ENCODE measurements at regions not wholly inside any gene's neighbourhood (a gene's known extent, or its start where the extent isn't known, plus 50 kb on each side); places are given as distances from the start of the nearest gene placed in this dataset.

DNA sequence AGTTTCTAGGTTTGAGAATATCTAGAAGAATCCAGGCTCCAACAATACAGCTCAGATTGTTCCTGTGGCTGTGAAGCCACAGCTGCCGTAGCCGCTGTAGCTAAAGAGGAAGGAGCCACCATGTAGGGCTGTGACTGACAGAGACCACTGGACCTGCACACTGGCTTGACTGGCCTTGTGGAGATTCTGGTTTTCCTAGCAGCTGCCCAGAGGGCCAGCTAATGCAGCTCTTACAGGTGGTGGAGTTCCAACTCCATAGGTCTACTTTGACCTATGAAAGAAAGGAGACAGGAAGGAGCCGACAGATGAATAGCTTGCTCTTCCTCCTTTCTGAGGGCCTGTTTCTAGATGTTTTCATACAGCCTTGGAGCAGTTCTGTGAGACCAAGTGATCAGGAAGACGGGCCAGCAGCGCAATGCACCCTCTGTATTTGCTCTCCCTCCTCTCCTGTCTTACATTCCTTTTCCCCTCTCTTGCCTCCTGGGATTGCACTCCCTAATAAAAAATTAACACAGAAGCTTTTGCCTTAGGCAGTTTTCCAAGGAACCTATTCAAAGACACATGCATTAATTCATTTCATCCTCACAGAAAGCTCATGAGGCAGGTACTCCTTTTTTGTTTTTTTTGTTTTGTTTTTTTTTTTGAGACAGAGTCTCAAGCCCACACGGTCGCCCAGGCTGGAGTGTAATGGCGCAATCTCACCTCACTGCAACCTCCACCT, 51.8 kb upstream of the MYB start:
- TF ChIP-seq CTCF (IDR thresholded peaks at IDR 0.05; ENCODE audit: borderline replicate concordance, control extremely low read depth, extremely low read depth, insufficient read depth, missing control alignments) = no peak
- DNase-seq (ENCODE audit: low spot score) = no peak

DNA sequence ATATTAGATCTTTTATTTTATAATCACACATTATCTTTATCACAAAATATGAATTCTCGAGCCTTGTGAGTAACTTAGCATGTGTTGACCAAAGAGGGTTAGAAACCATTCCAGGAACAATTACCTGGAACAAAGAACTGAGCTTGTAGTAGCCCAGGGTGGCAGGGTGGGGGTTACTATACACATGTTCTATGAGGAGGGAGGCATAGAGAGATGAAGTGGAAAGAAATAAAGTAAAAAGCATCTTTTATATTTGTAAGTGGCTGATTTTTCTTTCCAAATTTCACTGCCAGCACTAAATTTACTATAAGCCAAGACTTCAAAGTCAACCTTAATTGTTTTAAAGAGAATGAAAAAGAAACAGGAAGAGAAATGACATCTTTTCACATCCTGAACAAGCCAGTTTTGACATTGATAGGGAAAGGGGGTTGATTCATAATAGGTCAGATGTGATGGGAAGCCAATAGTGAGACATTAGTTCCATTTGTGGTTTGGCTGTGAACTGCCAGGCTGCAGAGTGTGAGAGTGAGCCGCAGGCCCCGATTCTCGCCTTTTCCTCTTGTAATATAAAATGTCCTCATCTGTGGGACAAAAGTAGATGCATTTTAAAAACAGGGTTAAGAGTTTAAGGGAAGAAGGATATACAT, 52.7 kb upstream of the MYB start:
- in situ Hi-C loops (cut with MboI; ENCODE audit: low sequenced_read_pairs, unreplicated experiment) = no loop called here
- no peak for TF ChIP-seq CTCF (IDR thresholded peaks at IDR 0.05; ENCODE audit: borderline replicate concordance, control extremely low read depth, extremely low read depth, insufficient read depth, missing control alignments)
- peak; percentile 61 for DNase-seq (ENCODE audit: low spot score)

More for the DNA sequence above, 51.8 kb upstream of the MYB start:
- in situ Hi-C loops (cut with MboI; ENCODE audit: low sequenced_read_pairs, unreplicated experiment) = no loop called here

GRCh38 chr6:135126729-135127128, 54.4 kb upstream of the MYB start:
- no peak for DNase-seq (ENCODE audit: low spot score)
- in situ Hi-C loops (cut with MboI; ENCODE audit: low sequenced_read_pairs, unreplicated experiment) = no loop called here
- TF ChIP-seq CTCF (IDR thresholded peaks at IDR 0.05; ENCODE audit: borderline replicate concordance, control extremely low read depth, extremely low read depth, insufficient read depth, missing control alignments) = no peak

- no peak for DNase-seq (ENCODE audit: low spot score)
- in situ Hi-C loops (cut with MboI; ENCODE audit: low sequenced_read_pairs, unreplicated experiment) = no loop called here
- TF ChIP-seq CTCF (IDR thresholded peaks at IDR 0.05; ENCODE audit: borderline replicate concordance, control extremely low read depth, extremely low read depth, insufficient read depth, missing control alignments) = no peak
Measured at GRCh38 chr6:135126034-135126433, 55.1 kb upstream of the MYB start.

DNA sequence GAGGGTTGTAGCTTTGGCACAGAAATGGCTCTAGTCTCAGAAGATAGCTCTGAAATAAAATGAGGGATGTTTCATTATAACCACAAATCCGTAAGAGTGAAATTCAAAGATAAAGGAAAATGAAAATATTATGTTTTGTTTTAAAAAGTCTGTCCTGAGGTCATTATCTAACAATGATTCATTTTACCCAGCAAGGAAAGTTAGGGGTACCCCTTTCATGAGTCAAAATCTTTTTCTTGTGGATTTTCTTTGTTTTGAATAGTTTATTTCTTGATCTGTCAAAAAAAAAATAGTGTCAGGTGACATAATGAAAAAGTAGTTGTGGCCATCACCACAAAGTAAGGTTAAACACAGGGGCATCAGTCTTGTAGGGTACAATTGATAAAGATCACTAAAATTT, 59.7 kb upstream of the MYB start:
- in situ Hi-C loops (cut with MboI; ENCODE audit: low sequenced_read_pairs, unreplicated experiment) = no loop called here
- DNase-seq (ENCODE audit: low spot score) = no peak
- no peak for TF ChIP-seq CTCF (IDR thresholded peaks at IDR 0.05; ENCODE audit: borderline replicate concordance, control extremely low read depth, extremely low read depth, insufficient read depth, missing control alignments)

- TF ChIP-seq CTCF (IDR thresholded peaks at IDR 0.05; ENCODE audit: borderline replicate concordance, control extremely low read depth, extremely low read depth, insufficient read depth, missing control alignments) = no peak
- in situ Hi-C loops (cut with MboI; ENCODE audit: low sequenced_read_pairs, unreplicated experiment) = no loop called here
- DNase-seq (ENCODE audit: low spot score) = no peak
Measured at GRCh38 chr6:135118134-135118730, 62.9 kb upstream of the MYB start.

Data from GM13976 (cell line).